HG02798 (cell line): ENCODE measurements at regions not wholly inside any gene's neighbourhood (a gene's known extent, or its start where the extent isn't known, plus 50 kb on each side); places are given as distances from the start of the nearest gene placed in this dataset.
"Not testable (repeated sequence)": the region's sequence is repeated elsewhere in the genome, so short reads cannot be mapped to it uniquely, and the experiment has no call there.

ENCODE experiments used
- ATAC-seq: cut with Tn5 transposase; IDR thresholded peaks from one replicate; pipeline ENCODE4 v1.9.1; 2021; ENCODE audit warnings: mild to moderate bottlenecking; ENCODE audit not compliant: unreplicated experiment, poor library complexity

- no peak for ATAC-seq
Observed at GRCh38 chr6:27176096-27176495, 71.4 kb upstream of the PRSS16 start.

DNA sequence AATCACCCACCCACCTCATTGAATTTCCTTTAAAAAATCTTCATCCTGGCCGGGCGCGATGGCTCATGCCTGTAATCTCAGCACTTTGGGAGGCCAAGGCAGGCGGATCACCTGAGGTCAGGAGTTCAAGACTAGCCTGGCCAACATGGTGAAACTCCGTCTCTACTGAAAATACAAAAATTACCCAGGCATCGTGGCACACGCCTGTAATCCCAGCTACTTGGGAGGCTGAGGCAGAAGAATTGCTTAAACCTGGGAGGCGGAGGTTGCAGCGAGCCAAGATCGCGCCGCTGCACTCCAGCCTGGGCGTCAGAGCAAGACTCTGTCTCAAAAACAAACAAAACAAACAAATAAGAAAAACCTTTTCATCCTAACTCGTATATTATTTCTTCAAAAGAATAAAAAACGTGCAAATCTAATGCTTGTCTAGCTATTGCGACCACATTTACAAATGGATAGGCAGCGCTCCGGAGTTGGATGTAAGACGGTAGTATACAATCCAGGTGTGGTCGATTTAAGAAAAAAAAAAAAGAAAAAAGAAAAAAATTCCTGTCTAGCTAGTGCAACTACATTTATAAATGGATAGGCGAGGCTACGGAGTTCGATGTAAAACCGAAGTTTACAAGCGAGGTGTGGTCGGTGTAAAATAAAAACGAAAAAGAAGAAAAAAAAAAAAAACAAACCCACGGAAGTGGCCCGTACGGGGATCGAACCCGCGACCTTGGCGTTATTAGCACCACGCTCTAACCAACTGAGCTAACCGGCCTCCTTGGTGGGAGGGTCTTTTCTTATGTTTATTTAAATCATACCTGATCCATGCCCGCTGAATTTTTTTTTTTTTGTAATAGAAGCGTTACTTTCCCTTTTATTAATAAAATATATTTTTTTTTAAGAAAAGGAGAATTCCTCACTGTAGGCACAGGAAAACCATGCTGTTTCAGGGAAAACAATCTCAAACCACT, 70.7 kb upstream of the PRSS16 start:
- ATAC-seq: peak; percentile 33

DNA sequence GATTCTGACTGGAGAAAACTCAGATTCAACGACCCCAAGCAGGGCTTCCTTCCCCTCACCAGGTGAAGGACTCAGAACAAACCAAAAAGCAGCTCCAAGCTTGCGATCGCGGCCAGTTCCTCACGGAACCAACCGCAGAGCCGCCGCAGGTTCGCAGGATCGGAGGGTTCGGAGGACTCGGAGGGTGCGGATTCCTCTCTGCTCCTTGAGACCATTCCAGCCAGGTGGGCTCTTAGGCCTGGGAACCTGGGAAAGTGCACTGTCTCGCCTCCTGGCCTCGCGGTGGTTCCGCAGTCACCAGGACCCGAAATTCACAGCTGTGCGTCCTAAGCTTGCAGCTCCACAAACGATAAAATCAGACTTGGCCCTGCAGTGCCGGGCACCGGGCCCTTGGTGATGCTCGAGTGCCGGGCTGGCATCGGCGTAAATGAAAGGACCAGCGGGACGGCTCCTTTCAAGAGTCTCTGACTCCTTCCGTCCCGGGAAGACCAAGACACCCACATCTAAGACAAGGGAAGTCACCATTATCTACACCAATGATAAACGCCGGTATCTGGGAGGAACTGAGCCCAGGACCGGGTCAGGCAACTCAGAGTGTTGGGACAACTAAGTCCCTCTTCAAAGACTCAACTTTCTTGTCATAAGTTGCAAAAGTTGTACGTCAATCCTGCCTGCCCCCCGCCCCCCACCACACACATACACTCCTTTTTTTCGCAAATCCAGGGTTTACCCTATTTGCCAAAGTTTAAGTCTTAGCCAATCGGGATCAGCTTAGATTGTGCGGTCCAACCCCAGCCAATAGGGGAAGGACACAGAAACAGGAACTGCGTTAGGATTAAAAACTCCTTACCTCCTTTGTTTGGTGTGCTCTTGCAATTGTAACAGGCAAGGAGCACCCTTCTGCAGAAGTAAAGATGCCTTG, 69.8 kb upstream of the PRSS16 start:
- peak; percentile 80 for ATAC-seq

DNA sequence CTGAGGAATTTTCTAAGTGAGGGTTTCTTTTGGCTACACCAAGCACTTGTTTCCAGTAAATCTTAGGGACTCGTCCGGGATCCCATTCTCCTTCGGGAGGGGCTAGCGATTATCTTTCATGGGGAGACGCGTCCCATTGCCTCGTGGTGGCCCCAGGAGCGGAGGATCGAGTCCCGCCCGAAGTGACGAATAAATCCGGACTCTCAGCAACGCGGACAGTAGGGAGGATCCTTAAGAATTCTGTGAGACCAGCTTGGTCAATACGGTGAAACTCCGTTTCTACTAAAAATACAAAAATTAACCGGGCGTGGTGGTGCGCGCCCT, 69.1 kb upstream of the PRSS16 start:
- peak; percentile 7 for ATAC-seq

DNA sequence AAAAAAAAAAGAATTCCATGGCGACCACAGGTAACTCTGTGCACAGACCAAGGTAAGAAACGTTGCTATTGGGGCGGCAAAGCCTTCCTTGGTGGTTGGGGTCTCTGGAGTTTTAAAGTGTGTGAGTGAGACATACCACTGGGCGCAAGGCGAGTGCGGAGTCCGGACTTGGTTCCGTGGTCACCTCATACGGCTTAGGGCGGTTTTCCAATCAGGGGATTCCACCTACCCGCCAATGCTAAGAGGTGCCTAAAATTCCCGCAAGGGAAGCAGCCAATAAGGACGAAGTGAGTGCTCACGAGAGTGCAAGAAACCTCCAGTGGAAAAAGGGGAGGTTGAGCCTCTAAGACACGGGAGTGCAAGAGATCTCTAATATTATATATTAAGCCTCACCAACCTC, 68.6 kb upstream of the PRSS16 start:
- no peak for ATAC-seq

- ATAC-seq: no peak
Observed at GRCh38 chr6:27183060-27183832, 64.3 kb upstream of the PRSS16 start.

- no peak for ATAC-seq
Observed at GRCh38 chr6:27187231-27188060, 60.1 kb upstream of the PRSS16 start.

DNA sequence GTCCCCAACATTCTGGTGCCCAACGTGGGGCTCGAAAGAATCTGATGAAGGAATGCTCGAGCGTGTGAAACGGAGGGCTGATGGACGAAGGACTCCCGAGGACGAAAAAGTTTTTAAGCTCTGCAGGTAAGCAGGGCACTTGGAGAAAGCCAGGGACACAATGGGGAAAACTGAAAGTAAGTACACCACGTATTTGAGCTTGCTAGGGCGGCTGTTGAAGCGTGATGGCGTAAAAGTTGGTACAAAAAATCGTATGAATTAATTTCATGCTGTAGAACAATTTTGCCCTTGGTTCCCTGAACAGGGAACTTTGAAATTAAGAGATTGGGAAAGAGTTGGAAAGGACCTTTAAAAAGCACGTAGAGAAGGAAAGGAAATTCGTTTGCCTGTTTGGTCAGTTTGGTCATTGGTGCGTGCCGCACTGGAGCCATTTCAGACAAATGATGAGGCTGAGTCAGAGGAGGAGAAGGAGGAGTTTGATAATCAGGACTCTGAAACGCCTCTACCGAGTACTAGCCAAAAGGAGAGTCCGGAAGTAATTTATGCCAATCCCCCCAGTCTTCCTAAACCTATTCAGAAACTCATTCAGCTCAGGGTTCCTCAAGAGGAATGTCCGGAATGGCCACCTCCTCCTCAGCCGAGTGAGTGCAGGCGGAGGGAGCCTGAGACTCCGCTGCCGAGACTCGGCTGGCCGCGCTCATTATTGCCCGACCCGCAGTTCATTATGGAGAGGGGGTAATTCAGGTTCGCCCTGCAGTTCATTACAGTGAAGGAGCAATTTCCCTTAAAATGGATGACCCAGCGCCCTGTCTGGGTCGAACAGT, 59.2 kb upstream of the PRSS16 start:
- peak; percentile 80 for ATAC-seq

- peak; percentile 80 for ATAC-seq
Observed at GRCh38 chr6:27188885-27189418, 58.5 kb upstream of the PRSS16 start.

GRCh38 chr6:27190126-27190525, 57.4 kb upstream of the PRSS16 start:
- no peak for ATAC-seq

DNA sequence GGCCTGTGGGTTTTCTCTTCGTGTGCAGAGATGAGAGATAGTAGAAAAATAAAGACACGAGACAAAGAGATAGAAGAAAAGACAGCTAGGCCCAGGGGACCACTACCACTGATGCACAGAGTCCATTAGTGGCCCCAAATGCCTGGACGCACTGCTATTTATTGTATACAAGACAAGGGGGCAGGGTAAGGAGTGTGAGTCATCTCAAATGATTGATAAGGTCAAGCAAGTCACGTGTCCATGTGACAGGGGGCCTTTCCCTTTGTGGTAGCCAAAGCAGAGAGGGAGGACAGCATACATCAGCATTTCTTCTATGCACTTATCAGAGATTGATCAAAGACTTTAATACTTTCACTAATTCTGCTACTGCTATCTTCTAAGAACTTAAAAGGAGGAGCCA, 53.0 kb upstream of the PRSS16 start:
- ATAC-seq: not testable (repeated sequence)

GRCh38 chr6:27195547-27195946, 52.0 kb upstream of the PRSS16 start:
- not testable (repeated sequence) for ATAC-seq
